Heart left ventricle (tissue), 16 donors: ENCODE measurements at regions not wholly inside any gene's neighbourhood (a gene's known extent, or its start where the extent isn't known, plus 50 kb on each side); places are given as distances from the start of the nearest gene placed in this dataset.

Experiments
- ATAC-seq, 4 donors: fragments of 200-7000 bp; cut with Tn5 transposase; one replicate each; pipeline ENCODE4 v1.9.1; 2020 to 2022; ENCODE audit warnings: moderate library complexity in 4 of 4, mild to moderate bottlenecking in 3 of 4, moderate number of reproducible peaks in 1 of 4
- DNase-seq, 5 donors: peaks; one replicate each; pipeline ENCODE4 v3.0.0-alpha.2; 2020
- H3K27ac ChIP-seq, 12 donors: fragments of 200-600 bp; sonication (generic) in 4 of 12; one replicate each; pipeline versions ENCODE4 v1.5.0 to v1.8.0; 2016 to 2022; ENCODE audit warnings: mild to moderate bottlenecking in 2 of 12
- H3K27me3 ChIP-seq, 9 donors: fragments of 200-600 bp; sonication (generic) in 2 of 9; one replicate each; pipeline versions ENCODE4 v1.5.1 to v1.8.0; 2016 to 2022; ENCODE audit warnings: mild to moderate bottlenecking in 3 of 9
- H3K36me3 ChIP-seq, 9 donors: fragments of 200-600 bp; sonication (generic) in 2 of 9; one replicate each; pipeline versions ENCODE4 v1.5.0 to v1.8.0; 2018 to 2022; ENCODE audit warnings: mild to moderate bottlenecking in 2 of 9
- H3K4me1 ChIP-seq, 12 donors: fragments of 200-600 bp; sonication (generic) in 4 of 12; one replicate each; pipeline versions ENCODE4 v1.5.0 to v1.8.0; 2016 to 2022; ENCODE audit warnings: mild to moderate bottlenecking in 3 of 12
- H3K4me3 ChIP-seq, 12 donors: fragments of 200-600 bp; sonication (generic) in 4 of 12; one replicate each; pipeline versions ENCODE4 v1.5.0 to v1.8.0; 2017 to 2022; ENCODE audit warnings: mild to moderate bottlenecking in 9 of 12, moderate library complexity in 4 of 12
- H3K9me3 ChIP-seq, 12 donors: fragments of 200-600 bp; sonication (generic) in 4 of 12; one replicate each; pipeline versions ENCODE4 v1.5.0 to v1.8.0; 2016 to 2022; ENCODE audit warnings: mild to moderate bottlenecking in 1 of 12
- POLR2A ChIP-seq, 2 donors: fragments of 450-650 bp; IDR thresholded peaks; one replicate each; pipeline ENCODE4 v1.6.1; 2017; ENCODE audit warnings: antibody characterized with exemption in 2 of 2, mild to moderate bottlenecking in 2 of 2, moderate library complexity in 2 of 2
- WGBS, 4 donors: extraction: QIAGEN DNeasy Blood & Tissue Kit in 2 of 4; methylation state at CpG; one replicate each; pipeline versions ENCODE4 v1.1.5 to v1.1.7; 2013 to 2018; 5-methylcytosine and 5-hydroxymethylcytosine counted together
- intact Hi-C, 10 donors: fragments of 100-400 bp; cut with DNase I; formaldehyde crosslinking; loops; one replicate each; pipeline versions ENCODE4 v1.11.1 to v1.14.2; 2022
- TF ChIP-seq, protein P1 (sequence below), 12 donors: fragments of 200-600 bp; sonication (generic) in 4 of 12; IDR thresholded peaks; one replicate each; pipeline versions ENCODE4 v1.5.0 to v1.8.0; 2018 to 2022; ENCODE audit warnings: antibody characterized with exemption in 12 of 12, mild to moderate bottlenecking in 5 of 12
- donor health status: ischemic (EF 13 %, LVEDD 7.1; RV severe dilation, severe dysfunction).
- donor health status: healthy with polysubstance abuse.
- donor health status: DM: no; HTN: yes; CAD: no.
- donor health status: DM: no; HTN: no; CAD: no.
- donor health status: ischemic (EF 25% LVEDD 6.9; RV normal size, moderate dysfunction).
- donor health status: ischemic (EF 25% LVEDD 5.7; RV mildly dilated, moderate dysfunction).
- donor health status: healthy.
- donor health status: DM: yes; HTN: yes; CAD: no.
- donor health status: ischemic (EF 35%, LVEDD 5.7; RV mildly dilated, moderate dysfunction).
- donor health status: nonischemic (EF 11% LVEDD 7.7; RV severe dilation, severe dysfunction).
- donor health status: DM: yes; HTN: yes; CAD: no.
- donor health status: PGD.
- donor health status: ischemic (EF 29% LVEDD 5.4; RV normal size, mild dysfunction).
- donor health status: nonischemic (EF 23%, LVEDD 6.1; RV moderate dilation, normal function).

DNA sequence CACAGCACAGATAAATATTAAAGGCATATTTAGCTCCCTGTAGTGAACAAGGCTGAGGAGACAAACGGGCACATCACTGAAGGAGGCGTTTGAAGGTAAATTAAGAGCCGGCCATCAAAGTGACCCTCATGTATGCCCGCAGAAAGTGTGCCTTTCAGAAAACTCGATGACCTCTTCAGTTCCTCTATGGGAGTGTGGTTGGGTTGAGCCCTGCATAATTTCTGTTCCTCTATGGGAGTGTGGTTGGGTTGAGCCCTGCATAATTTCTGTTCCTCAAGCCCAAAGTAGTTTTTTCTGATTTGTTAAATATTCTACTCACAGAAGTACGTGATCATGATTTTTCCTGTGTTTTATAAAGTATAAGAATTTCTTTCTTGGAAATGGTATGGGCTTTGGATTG is 568.5 kb downstream of the TSN start:
- 72 to 84% (median 81%) methylated on average over 6 of the region's 6 CpGs for WGBS, 4 donors
- H3K4me3 ChIP-seq, result no peak overlapping the region
- DNase-seq (no peak), ATAC-seq (no peak)
- H3K9me3 ChIP-seq, result peaks cover 0 to 12% (median 0%) of the 10 kb centered on the region in 12 donors
- TF ChIP-seq, protein P1, sequence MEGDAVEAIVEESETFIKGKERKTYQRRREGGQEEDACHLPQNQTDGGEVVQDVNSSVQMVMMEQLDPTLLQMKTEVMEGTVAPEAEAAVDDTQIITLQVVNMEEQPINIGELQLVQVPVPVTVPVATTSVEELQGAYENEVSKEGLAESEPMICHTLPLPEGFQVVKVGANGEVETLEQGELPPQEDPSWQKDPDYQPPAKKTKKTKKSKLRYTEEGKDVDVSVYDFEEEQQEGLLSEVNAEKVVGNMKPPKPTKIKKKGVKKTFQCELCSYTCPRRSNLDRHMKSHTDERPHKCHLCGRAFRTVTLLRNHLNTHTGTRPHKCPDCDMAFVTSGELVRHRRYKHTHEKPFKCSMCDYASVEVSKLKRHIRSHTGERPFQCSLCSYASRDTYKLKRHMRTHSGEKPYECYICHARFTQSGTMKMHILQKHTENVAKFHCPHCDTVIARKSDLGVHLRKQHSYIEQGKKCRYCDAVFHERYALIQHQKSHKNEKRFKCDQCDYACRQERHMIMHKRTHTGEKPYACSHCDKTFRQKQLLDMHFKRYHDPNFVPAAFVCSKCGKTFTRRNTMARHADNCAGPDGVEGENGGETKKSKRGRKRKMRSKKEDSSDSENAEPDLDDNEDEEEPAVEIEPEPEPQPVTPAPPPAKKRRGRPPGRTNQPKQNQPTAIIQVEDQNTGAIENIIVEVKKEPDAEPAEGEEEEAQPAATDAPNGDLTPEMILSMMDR (IDR thresholded peaks at IDR 0.05), result no peak
- TF ChIP-seq POLR2A (IDR thresholded peaks at IDR 0.05), result no peak
- H3K36me3 ChIP-seq, result no peaks in the 10 kb centered on the region
- H3K27me3 ChIP-seq, result peaks cover 0 to 4% (median 0%) of the 10 kb centered on the region in 9 donors
- H3K4me1 ChIP-seq, result no peaks in the 10 kb centered on the region
- intact Hi-C loops, result no loop called here
- H3K27ac ChIP-seq, result no peak overlapping the region

DNA sequence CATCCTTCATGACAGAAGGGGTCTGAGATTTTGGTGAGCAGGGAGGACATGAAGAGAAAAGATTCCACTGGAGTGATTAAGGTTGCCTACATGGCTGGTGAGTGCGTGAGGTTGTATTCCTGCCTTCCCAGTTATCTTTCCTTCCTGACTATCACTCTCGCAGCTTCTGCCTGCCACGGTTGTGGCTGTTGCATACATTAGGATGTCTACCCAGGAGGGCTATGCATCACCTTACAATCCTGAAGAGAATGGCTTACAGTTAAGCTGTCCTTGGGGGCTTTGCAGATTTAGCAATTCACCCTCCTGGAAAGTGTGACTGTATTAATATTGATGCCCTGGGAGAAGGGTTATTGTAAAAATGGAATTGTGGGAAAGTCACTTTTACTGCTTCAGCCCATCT is 571.0 kb downstream of the TSN start:
- no peak for ATAC-seq
- Histone ChIP-seq H3K4me1 (no peaks in the 10 kb centered on the region), H3K27ac (no peak overlapping the region), H3K27me3 (peaks cover 0 to 4% (median 0%) of the 10 kb centered on the region in 9 donors), H3K36me3 (no peaks in the 10 kb centered on the region), H3K4me3 (no peak overlapping the region), H3K9me3 (no peaks in the 10 kb centered on the region)
- DNase-seq, result peak in 1 of 5 donors; percentile 10
- 34 to 42% (median 37%) methylated on average over 3 of the region's 3 CpGs for WGBS, 4 donors
- intact Hi-C loops, result no loop called here
- TF ChIP-seq, protein P1 (IDR thresholded peaks at IDR 0.05), result no peak
- TF ChIP-seq POLR2A (IDR thresholded peaks at IDR 0.05), result no peak

DNA sequence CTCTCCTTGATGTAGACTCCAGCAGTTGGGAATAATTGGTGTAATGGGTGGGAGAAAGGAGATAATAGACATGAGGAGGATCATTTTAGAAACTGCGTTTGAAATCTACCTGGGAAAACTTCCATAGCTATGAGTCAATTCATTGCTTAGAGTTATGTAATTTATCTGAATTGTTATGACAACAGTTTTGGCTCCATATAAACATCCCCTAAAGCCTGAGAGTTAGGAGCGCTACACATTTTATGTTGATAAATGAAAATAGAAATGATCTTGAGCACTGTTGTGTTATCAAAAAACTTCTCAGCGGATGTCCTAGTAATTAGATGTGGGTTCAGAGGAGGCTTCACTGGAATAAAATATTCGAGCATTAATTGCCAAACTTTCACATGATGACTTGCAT is 573.4 kb downstream of the TSN start:
- no peaks in the 10 kb centered on the region for H3K4me1 ChIP-seq
- no peak overlapping the region for H3K4me3 ChIP-seq
- no peak for TF ChIP-seq POLR2A (IDR thresholded peaks at IDR 0.05)
- TF ChIP-seq, protein P1 (IDR thresholded peaks at IDR 0.05), result no peak
- DNase-seq, result no peak
- intact Hi-C loops, result no loop called here
- ATAC-seq, result no peak
- peaks cover 0 to 4% (median 0%) of the 10 kb centered on the region in 9 donors for H3K27me3 ChIP-seq
- H3K27ac ChIP-seq, result no peak overlapping the region
- WGBS, 4 donors, result 71 to 80% (median 76%) methylated on average over 4 of the region's 4 CpGs
- H3K36me3 ChIP-seq, result no peaks in the 10 kb centered on the region
- no peaks in the 10 kb centered on the region for H3K9me3 ChIP-seq

DNA sequence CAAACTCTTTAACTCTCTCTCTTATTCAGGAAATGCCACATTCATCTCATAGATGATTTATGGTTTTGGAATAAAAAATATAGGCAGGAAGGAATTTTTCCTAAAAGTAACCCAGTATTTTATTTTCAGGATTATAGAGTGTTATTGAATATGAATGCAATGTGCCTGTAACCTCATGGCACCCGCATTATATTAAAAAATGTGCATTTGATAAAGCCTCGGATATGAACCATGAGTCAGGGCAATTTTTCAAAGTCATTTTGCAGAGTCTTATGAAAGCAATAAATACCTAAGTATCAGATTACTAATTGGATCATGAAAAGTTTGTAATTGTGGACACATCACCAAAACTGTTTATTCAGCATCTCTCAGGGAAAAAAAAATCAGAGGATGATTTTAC is 573.8 kb downstream of the TSN start:
- H3K9me3 ChIP-seq, result no peaks in the 10 kb centered on the region
- ATAC-seq, result no peak

More for the DNA sequence above, 573.8 kb downstream of the TSN start:
- Histone ChIP-seq H3K4me1 (no peaks in the 10 kb centered on the region), H3K27me3 (peaks cover 0 to 4% (median 0%) of the 10 kb centered on the region in 9 donors), H3K27ac (no peak overlapping the region), H3K4me3 (no peak overlapping the region), H3K36me3 (no peaks in the 10 kb centered on the region)
- intact Hi-C loops, result no loop called here
- no peak for TF ChIP-seq POLR2A (IDR thresholded peaks at IDR 0.05)
- TF ChIP-seq, protein P1 (IDR thresholded peaks at IDR 0.05), result no peak
- 75 to 87% (median 77%) methylated on average over 2 of the region's 2 CpGs for WGBS, 4 donors
- DNase-seq, result no peak
